ENCODE measurements at regions not wholly inside any gene's neighbourhood (a gene's known extent, or its start where the extent isn't known, plus 50 kb on each side); places are given as distances from the start of the nearest gene placed in this dataset.

GRCh38 chr4:132267321-132267720 is 881.8 kb upstream of the PCDH10 start:
- H3K27ac ChIP-seq (ENCODE audit: low read length), result no peak overlapping the region
- H3K4me3 ChIP-seq (ENCODE audit: low read length), result no peak overlapping the region
- no peak overlapping the region for H3K9ac ChIP-seq (ENCODE audit: low read depth, low read length)
- H3K4me1 ChIP-seq (ENCODE audit: insufficient read depth, low read length), result no peaks in the 10 kb centered on the region
- no peaks in the 10 kb centered on the region for H3K27me3 ChIP-seq (ENCODE audit: insufficient read depth, low read length)
- no peaks in the 10 kb centered on the region for H3K9me3 ChIP-seq (ENCODE audit: insufficient read depth, low read depth, low read length)
- no peaks in the 10 kb centered on the region for H3K36me3 ChIP-seq (ENCODE audit: insufficient read depth, low read depth, low read length)

- Histone ChIP-seq H3K27me3 (ENCODE audit: insufficient read depth, low read length) (no peaks in the 10 kb centered on the region), H3K4me3 (ENCODE audit: low read length) (no peak overlapping the region), H3K9me3 (ENCODE audit: insufficient read depth, low read depth, low read length) (no peaks in the 10 kb centered on the region), H3K27ac (ENCODE audit: low read length) (no peak overlapping the region), H3K4me1 (ENCODE audit: insufficient read depth, low read length) (no peaks in the 10 kb centered on the region), H3K36me3 (ENCODE audit: insufficient read depth, low read depth, low read length) (no peaks in the 10 kb centered on the region), H3K9ac (ENCODE audit: low read depth, low read length) (no peak overlapping the region)
Observed at GRCh38 chr4:132269303-132269990, 879.6 kb upstream of the PCDH10 start.

- H3K27ac ChIP-seq (ENCODE audit: low read length), result no peak overlapping the region
- H3K9me3 ChIP-seq (ENCODE audit: insufficient read depth, low read depth, low read length), result no peaks in the 10 kb centered on the region
- H3K27me3 ChIP-seq (ENCODE audit: insufficient read depth, low read length), result no peaks in the 10 kb centered on the region
- H3K36me3 ChIP-seq (ENCODE audit: insufficient read depth, low read depth, low read length), result no peaks in the 10 kb centered on the region
- H3K4me1 ChIP-seq (ENCODE audit: insufficient read depth, low read length), result no peaks in the 10 kb centered on the region
- H3K9ac ChIP-seq (ENCODE audit: low read depth, low read length), result no peak overlapping the region
- no peak overlapping the region for H3K4me3 ChIP-seq (ENCODE audit: low read length)
Observed at GRCh38 chr4:132275583-132276121, 873.4 kb upstream of the PCDH10 start.

GRCh38 chr4:132276185-132276584 is 872.9 kb upstream of the PCDH10 start:
- Histone ChIP-seq H3K27ac (ENCODE audit: low read length) (no peak overlapping the region), H3K27me3 (ENCODE audit: insufficient read depth, low read length) (no peaks in the 10 kb centered on the region), H3K4me3 (ENCODE audit: low read length) (no peak overlapping the region), H3K9me3 (ENCODE audit: insufficient read depth, low read depth, low read length) (no peaks in the 10 kb centered on the region), H3K36me3 (ENCODE audit: insufficient read depth, low read depth, low read length) (no peaks in the 10 kb centered on the region), H3K4me1 (ENCODE audit: insufficient read depth, low read length) (no peaks in the 10 kb centered on the region), H3K9ac (ENCODE audit: low read depth, low read length) (no peak overlapping the region)

- Histone ChIP-seq H3K9me3 (ENCODE audit: insufficient read depth, low read depth, low read length) (no peaks in the 10 kb centered on the region), H3K36me3 (ENCODE audit: insufficient read depth, low read depth, low read length) (no peaks in the 10 kb centered on the region), H3K27ac (ENCODE audit: low read length) (no peak overlapping the region), H3K4me1 (ENCODE audit: insufficient read depth, low read length) (no peaks in the 10 kb centered on the region), H3K27me3 (ENCODE audit: insufficient read depth, low read length) (no peaks in the 10 kb centered on the region), H3K9ac (ENCODE audit: low read depth, low read length) (no peak overlapping the region), H3K4me3 (ENCODE audit: low read length) (no peak overlapping the region)
Observed at GRCh38 chr4:132276989-132277388, 872.1 kb upstream of the PCDH10 start.

- H3K27me3 ChIP-seq (ENCODE audit: insufficient read depth, low read length), result no peaks in the 10 kb centered on the region
- no peaks in the 10 kb centered on the region for H3K4me1 ChIP-seq (ENCODE audit: insufficient read depth, low read length)
- H3K27ac ChIP-seq (ENCODE audit: low read length), result no peak overlapping the region
- no peak overlapping the region for H3K9ac ChIP-seq (ENCODE audit: low read depth, low read length)
- no peaks in the 10 kb centered on the region for H3K36me3 ChIP-seq (ENCODE audit: insufficient read depth, low read depth, low read length)
- no peak overlapping the region for H3K4me3 ChIP-seq (ENCODE audit: low read length)
- H3K9me3 ChIP-seq (ENCODE audit: insufficient read depth, low read depth, low read length), result peaks cover 15% of the 10 kb centered on the region
Observed at GRCh38 chr4:132281733-132282132, 867.4 kb upstream of the PCDH10 start.

GRCh38 chr4:132284910-132285426 is 864.1 kb upstream of the PCDH10 start:
- no peaks in the 10 kb centered on the region for H3K36me3 ChIP-seq (ENCODE audit: insufficient read depth, low read depth, low read length)

GRCh38 chr4:132297346-132297745 is 851.7 kb upstream of the PCDH10 start:
- no peak overlapping the region for H3K4me3 ChIP-seq (ENCODE audit: low read length)
- no peaks in the 10 kb centered on the region for H3K9me3 ChIP-seq (ENCODE audit: insufficient read depth, low read depth, low read length)
- no peaks in the 10 kb centered on the region for H3K36me3 ChIP-seq (ENCODE audit: insufficient read depth, low read depth, low read length)
- H3K27me3 ChIP-seq (ENCODE audit: insufficient read depth, low read length), result no peaks in the 10 kb centered on the region
- no peak overlapping the region for H3K9ac ChIP-seq (ENCODE audit: low read depth, low read length)
- H3K27ac ChIP-seq (ENCODE audit: low read length), result no peak overlapping the region
- H3K4me1 ChIP-seq (ENCODE audit: insufficient read depth, low read length), result no peaks in the 10 kb centered on the region

More at GRCh38 chr4:132284910-132285426, 864.1 kb upstream of the PCDH10 start:
- H3K27me3 ChIP-seq (ENCODE audit: insufficient read depth, low read length), result no peaks in the 10 kb centered on the region
- no peak overlapping the region for H3K27ac ChIP-seq (ENCODE audit: low read length)
- no peaks in the 10 kb centered on the region for H3K4me1 ChIP-seq (ENCODE audit: insufficient read depth, low read length)
- no peak overlapping the region for H3K9ac ChIP-seq (ENCODE audit: low read depth, low read length)
- H3K4me3 ChIP-seq (ENCODE audit: low read length), result no peak overlapping the region
- H3K9me3 ChIP-seq (ENCODE audit: insufficient read depth, low read depth, low read length), result peaks cover 15% of the 10 kb centered on the region

- no peaks in the 10 kb centered on the region for H3K9me3 ChIP-seq (ENCODE audit: insufficient read depth, low read depth, low read length)
- no peaks in the 10 kb centered on the region for H3K27me3 ChIP-seq (ENCODE audit: insufficient read depth, low read length)
- no peak overlapping the region for H3K27ac ChIP-seq (ENCODE audit: low read length)
Observed at GRCh38 chr4:132299841-132300240, 849.3 kb upstream of the PCDH10 start.

GRCh38 chr4:132312521-132312920 is 836.6 kb upstream of the PCDH10 start:
- Histone ChIP-seq H3K4me1 (ENCODE audit: insufficient read depth, low read length) (no peaks in the 10 kb centered on the region), H3K36me3 (ENCODE audit: insufficient read depth, low read depth, low read length) (no peaks in the 10 kb centered on the region), H3K4me3 (ENCODE audit: low read length) (no peak overlapping the region), H3K27me3 (ENCODE audit: insufficient read depth, low read length) (no peaks in the 10 kb centered on the region), H3K9ac (ENCODE audit: low read depth, low read length) (no peak overlapping the region), H3K27ac (ENCODE audit: low read length) (no peak overlapping the region), H3K9me3 (ENCODE audit: insufficient read depth, low read depth, low read length) (no peaks in the 10 kb centered on the region)

More at GRCh38 chr4:132299841-132300240, 849.3 kb upstream of the PCDH10 start:
- no peaks in the 10 kb centered on the region for H3K4me1 ChIP-seq (ENCODE audit: insufficient read depth, low read length)
- no peak overlapping the region for H3K4me3 ChIP-seq (ENCODE audit: low read length)
- no peaks in the 10 kb centered on the region for H3K36me3 ChIP-seq (ENCODE audit: insufficient read depth, low read depth, low read length)
- no peak overlapping the region for H3K9ac ChIP-seq (ENCODE audit: low read depth, low read length)

GRCh38 chr4:132313852-132314251 is 835.2 kb upstream of the PCDH10 start:
- Histone ChIP-seq H3K9ac (ENCODE audit: low read depth, low read length) (no peak overlapping the region), H3K4me3 (ENCODE audit: low read length) (no peak overlapping the region), H3K36me3 (ENCODE audit: insufficient read depth, low read depth, low read length) (no peaks in the 10 kb centered on the region), H3K27ac (ENCODE audit: low read length) (no peak overlapping the region), H3K27me3 (ENCODE audit: insufficient read depth, low read length) (no peaks in the 10 kb centered on the region), H3K9me3 (ENCODE audit: insufficient read depth, low read depth, low read length) (no peaks in the 10 kb centered on the region), H3K4me1 (ENCODE audit: insufficient read depth, low read length) (no peaks in the 10 kb centered on the region)

- no peaks in the 10 kb centered on the region for H3K4me1 ChIP-seq (ENCODE audit: insufficient read depth, low read length)
- no peak overlapping the region for H3K27ac ChIP-seq (ENCODE audit: low read length)
- H3K9me3 ChIP-seq (ENCODE audit: insufficient read depth, low read depth, low read length), result no peaks in the 10 kb centered on the region
- H3K4me3 ChIP-seq (ENCODE audit: low read length), result no peak overlapping the region
- H3K27me3 ChIP-seq (ENCODE audit: insufficient read depth, low read length), result no peaks in the 10 kb centered on the region
- H3K9ac ChIP-seq (ENCODE audit: low read depth, low read length), result no peak overlapping the region
- H3K36me3 ChIP-seq (ENCODE audit: insufficient read depth, low read depth, low read length), result no peaks in the 10 kb centered on the region
Observed at GRCh38 chr4:132316738-132317137, 832.4 kb upstream of the PCDH10 start.
